ENCODE measurements at regions not wholly inside any gene's neighbourhood (a gene's known extent, or its start where the extent isn't known, plus 50 kb on each side); places are given as distances from the start of the nearest gene placed in this dataset.

DNA sequence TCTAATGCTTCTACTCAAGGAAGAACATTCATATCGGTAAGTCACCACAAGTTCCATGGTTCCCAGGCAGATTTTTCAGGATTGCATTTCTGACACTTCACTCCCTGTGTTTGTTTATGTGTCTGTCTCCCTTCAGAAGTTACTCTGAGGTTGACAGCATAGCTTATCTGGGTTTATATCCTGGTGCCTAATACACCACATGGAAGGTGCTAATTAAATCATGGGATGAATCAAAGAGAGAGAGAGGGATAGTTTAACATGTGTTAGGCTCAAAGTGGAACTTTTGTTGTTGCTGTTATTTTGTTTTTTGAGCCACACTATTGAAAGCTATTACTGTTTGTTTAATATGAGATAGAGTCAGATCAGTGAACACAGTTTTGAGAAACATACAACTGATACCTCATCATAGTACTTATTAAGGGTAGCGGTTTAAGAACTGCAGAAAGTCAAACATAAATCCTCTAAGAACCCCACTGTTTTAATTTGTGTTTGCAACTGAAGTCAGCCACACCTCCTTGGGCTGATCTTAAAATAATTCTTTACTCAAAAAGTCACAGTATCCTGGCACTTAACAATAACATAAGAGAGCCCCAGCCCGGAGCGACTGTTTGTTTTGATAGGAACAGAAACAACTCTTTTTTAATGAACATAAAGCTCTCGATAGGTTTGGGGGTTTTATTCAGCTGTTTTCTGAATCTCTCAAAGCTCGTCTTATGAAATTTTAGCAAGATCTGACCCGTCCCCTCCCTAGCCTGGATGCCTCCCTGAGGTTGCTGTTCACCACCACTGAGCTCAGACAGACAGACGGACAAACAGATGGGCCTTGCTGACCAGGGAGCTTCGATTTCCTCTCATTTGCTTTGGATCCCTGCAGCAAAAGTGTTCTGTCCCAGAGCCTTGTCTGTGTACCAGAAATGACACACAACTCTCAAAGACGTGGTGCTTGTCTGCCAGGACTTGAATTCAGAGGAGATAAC is 98.3 kb upstream of the MYOCD start:
- no peak for TF ChIP-seq CTCF (conservative IDR thresholded peaks at IDR 0.05)
- no peak for TF ChIP-seq ZFX (IDR thresholded peaks at IDR 0.05)
- H3K27ac ChIP-seq = no peak overlapping the region

GRCh38 chr17:12568358-12569251 is 97.1 kb upstream of the MYOCD start:
- no peak overlapping the region for H3K27ac ChIP-seq
- no peak for TF ChIP-seq ZFX (IDR thresholded peaks at IDR 0.05)
- TF ChIP-seq CTCF (conservative IDR thresholded peaks at IDR 0.05) = no peak

GRCh38 chr17:12571606-12572005 is 94.1 kb upstream of the MYOCD start:
- H3K27ac ChIP-seq = no peak overlapping the region
- TF ChIP-seq CTCF (conservative IDR thresholded peaks at IDR 0.05) = no peak
- no peak for TF ChIP-seq ZFX (IDR thresholded peaks at IDR 0.05)

- TF ChIP-seq CTCF (conservative IDR thresholded peaks at IDR 0.05) (no peak), ZFX (IDR thresholded peaks at IDR 0.05) (no peak)
- H3K27ac ChIP-seq = no peak overlapping the region
Measured at GRCh38 chr17:12574525-12574924, 91.2 kb upstream of the MYOCD start.

DNA sequence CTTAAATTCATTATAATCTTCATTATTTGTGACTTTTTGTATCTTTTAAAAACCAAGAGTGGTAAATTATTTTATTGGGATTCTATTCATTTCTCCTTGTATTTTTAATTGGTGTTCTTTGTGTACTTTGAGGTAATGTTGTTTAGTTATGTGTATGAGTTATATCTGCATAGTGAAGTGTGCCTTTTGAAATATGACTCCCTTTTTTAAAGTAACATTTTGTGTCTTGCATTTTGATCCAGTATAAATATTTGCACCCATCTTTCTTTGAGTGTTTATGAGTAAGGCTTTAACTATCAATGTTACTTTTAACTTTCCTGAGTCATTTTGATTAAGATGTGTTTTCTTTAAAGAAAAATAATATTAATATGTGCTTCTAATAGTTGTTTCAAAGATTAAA is 90.0 kb upstream of the MYOCD start:
- TF ChIP-seq ZFX (IDR thresholded peaks at IDR 0.05) (no peak), CTCF (conservative IDR thresholded peaks at IDR 0.05) (no peak)
- no peak overlapping the region; the same call in 1 of the 2 replicates for H3K27ac ChIP-seq

DNA sequence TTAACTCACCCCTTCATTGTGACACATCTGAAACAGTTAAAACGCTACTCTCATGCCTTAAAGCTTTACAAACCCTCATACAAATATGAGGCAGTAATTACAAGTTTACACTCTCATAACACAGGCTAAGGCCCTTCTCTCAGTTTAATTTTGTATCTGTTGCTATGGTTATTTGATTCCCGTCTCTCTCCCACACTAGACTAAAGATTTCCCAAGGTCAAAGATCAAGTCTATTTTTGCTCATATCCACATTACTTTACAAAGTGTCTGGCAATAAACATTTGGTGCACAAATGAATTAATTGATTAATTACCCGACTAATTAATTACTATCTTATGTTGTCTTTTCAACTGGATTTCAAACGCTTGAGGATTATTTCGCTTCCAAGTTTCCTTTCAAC is 86.4 kb upstream of the MYOCD start:
- H3K27ac ChIP-seq = no peak overlapping the region
- TF ChIP-seq CTCF (conservative IDR thresholded peaks at IDR 0.05) = no peak
- TF ChIP-seq ZFX (IDR thresholded peaks at IDR 0.05) = no peak

- TF ChIP-seq ZFX (IDR thresholded peaks at IDR 0.05) (no peak), CTCF (conservative IDR thresholded peaks at IDR 0.05) (no peak)
- no peak overlapping the region for H3K27ac ChIP-seq
Measured at GRCh38 chr17:12580640-12581039, 85.0 kb upstream of the MYOCD start.

Data from C4-2B (cell line).